Activated naive CD8-positive, alpha-beta T cell treated with anti-CD3 and anti-CD28 coated beads, Interleukin-2, amount 10 ng/mL, durations not matched to agents 7 days and 5 days (primary cell): ENCODE measurements at regions not wholly inside any gene's neighbourhood (a gene's known extent, or its start where the extent isn't known, plus 50 kb on each side); places are given as distances from the start of the nearest gene placed in this dataset.

ENCODE experiments used
- ATAC-seq: fragments of 150-1000 bp; cut with Tn5 transposase; one replicate; pipeline ENCODE4 v1.10.0; 2021; ENCODE audit warnings: low read depth, moderate library complexity
- POLR2A ChIA-PET: fragments of 350-600 bp; sonication (Branson Sonifier 250); formaldehyde crosslinking; loops from one replicate; lab custom pipeline; 2021; ENCODE audit warnings: antibody characterized with exemption; lab: Charles Lee
- DNase-seq: peaks from one replicate; pipeline ENCODE4 v3.0.0; 2021
- H3K27ac Mint-ChIP-seq: one replicate; pipeline ENCODE4 v1.8.0; 2022; ENCODE audit warnings: mild to moderate bottlenecking, mixed read lengths
- H3K27me3 Mint-ChIP-seq: one replicate; pipeline ENCODE4 v1.8.0; 2022; ENCODE audit warnings: mild to moderate bottlenecking, moderate library complexity, mixed read lengths
- H3K36me3 Mint-ChIP-seq: one replicate; pipeline ENCODE4 v1.8.0; 2021; ENCODE audit warnings: mild to moderate bottlenecking, mixed read lengths
- H3K4me1 Mint-ChIP-seq: one replicate; pipeline ENCODE4 v1.8.0; 2021; ENCODE audit warnings: mixed read lengths
- H3K4me3 Mint-ChIP-seq: one replicate; pipeline ENCODE4 v1.8.0; 2022; ENCODE audit warnings: mild to moderate bottlenecking, moderate library complexity, mixed read lengths
- H3K9me3 Mint-ChIP-seq: one replicate; pipeline ENCODE4 v1.8.0; 2021; ENCODE audit warnings: mixed read lengths

GRCh38 chr6:104638841-104639290 is 220.9 kb downstream of the HACE1 start:
- H3K9me3 Mint-ChIP-seq = no peaks in the 10 kb centered on the region

GRCh38 chr6:104633125-104633524 is 226.6 kb downstream of the HACE1 start:
- POLR2A ChIA-PET = no interaction called here
- H3K27me3 Mint-ChIP-seq = peaks cover 6% of the 10 kb centered on the region
- no peaks in the 10 kb centered on the region for H3K36me3 Mint-ChIP-seq
- no peak overlapping the region for H3K27ac Mint-ChIP-seq
- H3K4me1 Mint-ChIP-seq = no peaks in the 10 kb centered on the region
- ATAC-seq = no peak
- no peaks in the 10 kb centered on the region for H3K9me3 Mint-ChIP-seq
- no peak overlapping the region for H3K4me3 Mint-ChIP-seq
- DNase-seq = no peak

More at GRCh38 chr6:104638841-104639290, 220.9 kb downstream of the HACE1 start:
- no peak overlapping the region for H3K4me3 Mint-ChIP-seq
- peaks cover 4% of the 10 kb centered on the region for H3K4me1 Mint-ChIP-seq
- no peaks in the 10 kb centered on the region for H3K36me3 Mint-ChIP-seq
- H3K27me3 Mint-ChIP-seq = peaks cover 2% of the 10 kb centered on the region
- ATAC-seq (no peak), DNase-seq (no peak)
- POLR2A ChIA-PET = no interaction called here
- no peak overlapping the region for H3K27ac Mint-ChIP-seq

DNA sequence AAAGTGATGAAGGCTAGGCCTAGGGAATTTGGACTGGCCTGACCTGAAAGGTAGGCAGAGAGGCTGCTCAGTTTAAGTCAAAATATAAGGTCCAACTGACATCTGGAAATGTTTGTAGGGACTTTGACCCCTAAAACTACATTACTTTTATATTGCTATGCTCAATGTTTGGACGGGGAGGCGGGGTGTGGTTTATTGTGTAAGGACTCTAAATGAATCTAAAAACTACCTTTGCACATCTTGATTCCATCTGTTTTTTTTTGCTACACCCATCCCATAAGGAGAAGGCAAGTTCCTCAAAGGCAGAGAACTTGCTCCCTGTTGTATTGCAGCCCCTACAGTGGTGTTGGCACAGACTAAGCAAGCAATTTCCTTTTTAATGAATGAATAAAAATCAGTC is 227.1 kb downstream of the HACE1 start:
- no peaks in the 10 kb centered on the region for H3K9me3 Mint-ChIP-seq
- DNase-seq = no peak
- no peak for ATAC-seq
- H3K27ac Mint-ChIP-seq = no peak overlapping the region
- POLR2A ChIA-PET = no interaction called here
- H3K27me3 Mint-ChIP-seq = peaks cover 6% of the 10 kb centered on the region
- H3K36me3 Mint-ChIP-seq = no peaks in the 10 kb centered on the region
- no peaks in the 10 kb centered on the region for H3K4me1 Mint-ChIP-seq
- no peak overlapping the region for H3K4me3 Mint-ChIP-seq

- Mint-ChIP-seq H3K27ac (no peak overlapping the region), H3K4me1 (no peaks in the 10 kb centered on the region), H3K36me3 (no peaks in the 10 kb centered on the region), H3K9me3 (no peaks in the 10 kb centered on the region), H3K27me3 (peaks cover 4% of the 10 kb centered on the region), H3K4me3 (no peak overlapping the region)
- DNase-seq (no peak), ATAC-seq (no peak)
- POLR2A ChIA-PET = no interaction called here
Observed at GRCh38 chr6:104630955-104631354, 228.8 kb downstream of the HACE1 start.

DNA sequence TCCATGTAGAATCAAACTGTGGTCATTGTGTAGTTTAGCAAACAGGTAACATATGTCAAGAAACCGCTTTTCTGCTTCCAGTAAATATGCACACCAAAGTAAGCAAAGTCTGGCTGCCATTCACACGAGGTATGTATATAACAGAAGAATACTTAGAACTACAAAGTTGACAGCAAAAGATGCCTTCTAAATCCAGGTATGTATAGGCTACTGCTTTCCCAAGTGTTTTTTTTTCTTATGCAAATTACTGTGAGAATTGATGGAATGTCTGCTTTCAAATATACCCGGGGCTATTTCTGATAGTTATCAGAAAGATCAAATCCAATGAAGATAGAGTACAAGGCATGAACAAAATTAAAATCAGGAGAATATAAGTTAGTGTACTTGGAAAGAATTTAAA is 229.2 kb downstream of the HACE1 start:
- Mint-ChIP-seq H3K36me3 (no peaks in the 10 kb centered on the region), H3K9me3 (no peaks in the 10 kb centered on the region), H3K4me1 (no peaks in the 10 kb centered on the region), H3K27ac (no peak overlapping the region), H3K27me3 (peaks cover 4% of the 10 kb centered on the region), H3K4me3 (no peak overlapping the region)
- ATAC-seq = no peak
- no peak for DNase-seq
- POLR2A ChIA-PET = no interaction called here

DNA sequence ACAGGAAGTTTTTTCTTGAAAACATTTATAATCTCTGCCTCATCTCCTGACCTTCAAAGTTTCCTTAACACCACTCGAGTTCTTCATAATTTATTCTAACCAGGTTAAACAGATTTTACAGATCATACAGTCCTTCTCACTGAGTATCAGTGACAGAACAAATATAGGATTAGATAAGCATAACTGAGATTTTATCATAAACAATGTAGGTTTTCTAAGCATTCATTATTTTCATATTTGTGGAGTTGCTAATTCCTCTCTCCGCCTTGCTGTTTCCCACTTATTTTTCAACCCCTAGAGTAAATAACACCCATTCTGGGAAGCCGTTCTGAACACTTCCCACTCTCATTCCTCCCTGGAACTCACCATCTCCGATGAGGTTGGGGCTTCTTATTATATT is 229.9 kb downstream of the HACE1 start:
- no peak for DNase-seq
- no peak overlapping the region for H3K27ac Mint-ChIP-seq

GRCh38 chr6:104625536-104625935 is 234.2 kb downstream of the HACE1 start:
- ATAC-seq (no peak), DNase-seq (no peak)
- H3K4me1 Mint-ChIP-seq = peaks cover 5% of the 10 kb centered on the region
- H3K36me3 Mint-ChIP-seq = no peaks in the 10 kb centered on the region
- H3K27ac Mint-ChIP-seq = no peak overlapping the region
- H3K9me3 Mint-ChIP-seq = no peaks in the 10 kb centered on the region
- peaks cover 6% of the 10 kb centered on the region for H3K27me3 Mint-ChIP-seq
- POLR2A ChIA-PET = interaction anchor here (0.6 kb wide), 1 partner anchor 763 kb away, joined by 5 read pairs; no protein-coding TSS in a partner anchor
- H3K4me3 Mint-ChIP-seq = no peak overlapping the region

More for the DNA sequence above, 229.9 kb downstream of the HACE1 start:
- Mint-ChIP-seq H3K4me1 (no peaks in the 10 kb centered on the region), H3K4me3 (no peak overlapping the region), H3K27me3 (peaks cover 4% of the 10 kb centered on the region), H3K9me3 (no peaks in the 10 kb centered on the region), H3K36me3 (no peaks in the 10 kb centered on the region)
- no peak for ATAC-seq
- POLR2A ChIA-PET = no interaction called here

DNA sequence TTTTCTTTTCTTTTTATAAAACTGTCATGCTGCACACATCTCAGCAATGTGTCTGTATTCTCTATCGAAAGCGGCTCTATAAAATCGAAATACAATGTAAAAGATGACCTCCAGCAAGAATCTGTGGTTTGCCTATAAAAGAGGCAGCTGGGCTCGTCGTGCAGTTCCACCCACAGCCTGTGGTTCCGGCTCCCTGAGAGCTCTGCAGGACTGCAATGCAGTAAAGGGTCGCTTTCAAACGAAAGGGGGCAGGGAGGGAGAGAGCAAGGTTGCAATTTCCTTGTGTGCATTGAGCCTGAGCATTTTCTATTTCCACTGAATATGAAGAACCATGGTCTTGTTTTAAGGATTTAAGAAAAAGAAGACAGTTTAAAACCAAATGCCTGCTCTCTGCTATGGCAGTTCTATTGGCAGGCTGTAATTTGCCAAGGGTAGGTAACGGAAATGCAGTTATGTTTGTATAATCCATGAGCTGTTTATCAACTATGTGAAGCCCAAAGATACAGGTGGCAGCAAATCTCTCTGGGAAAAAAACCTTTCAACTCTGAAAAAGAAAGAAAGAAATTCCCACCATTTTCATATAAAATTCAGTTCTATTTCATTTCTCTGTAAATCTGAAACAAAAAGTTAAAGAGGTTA is 236.5 kb downstream of the HACE1 start:
- no peak overlapping the region for H3K4me3 Mint-ChIP-seq
- no peak for DNase-seq
- peaks cover 5% of the 10 kb centered on the region for H3K4me1 Mint-ChIP-seq
- peak; percentile 61 for ATAC-seq
- POLR2A ChIA-PET = no interaction called here
- H3K27me3 Mint-ChIP-seq = peaks cover 6% of the 10 kb centered on the region
- H3K9me3 Mint-ChIP-seq = no peaks in the 10 kb centered on the region
- no peaks in the 10 kb centered on the region for H3K36me3 Mint-ChIP-seq
- no peak overlapping the region for H3K27ac Mint-ChIP-seq

DNA sequence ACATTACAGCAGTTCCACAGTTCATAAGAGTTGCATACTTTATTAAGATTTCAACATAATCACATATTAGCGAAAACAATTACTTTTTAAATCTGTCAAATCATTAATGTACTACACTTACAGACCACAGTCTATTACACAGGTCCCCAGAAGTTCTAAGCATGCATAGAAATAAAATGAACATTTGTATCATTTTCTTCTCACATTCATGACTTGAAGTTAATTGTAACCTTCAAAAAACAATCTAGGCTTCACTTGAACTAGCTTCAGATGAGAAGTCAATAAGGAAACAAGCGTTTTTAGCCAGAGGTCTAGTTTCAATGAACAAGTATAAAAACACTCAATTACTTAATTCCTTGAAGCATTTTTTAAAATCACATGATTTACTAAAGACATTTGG is 238.3 kb downstream of the HACE1 start:
- Mint-ChIP-seq H3K36me3 (no peaks in the 10 kb centered on the region), H3K27me3 (peaks cover 8% of the 10 kb centered on the region), H3K4me3 (no peak overlapping the region), H3K9me3 (no peaks in the 10 kb centered on the region), H3K4me1 (peaks cover 5% of the 10 kb centered on the region), H3K27ac (no peak overlapping the region)
- ATAC-seq = no peak
- POLR2A ChIA-PET = no interaction called here
- DNase-seq = no peak

GRCh38 chr6:104617591-104617990 is 242.1 kb downstream of the HACE1 start:
- Mint-ChIP-seq H3K27me3 (peaks cover 11% of the 10 kb centered on the region), H3K4me1 (no peaks in the 10 kb centered on the region), H3K4me3 (no peak overlapping the region), H3K27ac (no peak overlapping the region), H3K9me3 (no peaks in the 10 kb centered on the region), H3K36me3 (no peaks in the 10 kb centered on the region)
- ATAC-seq = no peak
- POLR2A ChIA-PET = no interaction called here
- DNase-seq = no peak

DNA sequence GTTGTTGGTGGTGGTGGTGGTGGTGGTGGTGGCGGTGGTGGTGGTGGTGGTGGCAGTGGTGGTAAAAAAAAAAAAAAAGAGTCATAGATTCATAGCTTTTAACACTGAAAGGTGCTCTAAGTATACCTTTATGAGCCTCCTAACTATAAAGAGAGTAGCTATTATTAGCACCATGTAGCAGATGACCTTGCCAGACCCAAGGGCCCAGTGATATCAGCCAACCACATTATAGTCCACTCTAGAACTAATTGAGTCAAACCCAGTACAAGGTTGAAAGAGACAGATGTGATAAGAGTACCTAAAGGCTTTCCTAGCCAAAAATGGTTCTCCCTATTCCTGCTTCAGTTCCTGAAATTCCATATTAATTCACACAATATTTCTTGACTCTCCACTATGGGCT is 245.3 kb downstream of the HACE1 start:
- no peak overlapping the region for H3K27ac Mint-ChIP-seq
- H3K27me3 Mint-ChIP-seq = peaks cover 10% of the 10 kb centered on the region
- H3K4me3 Mint-ChIP-seq = no peak overlapping the region
- no peaks in the 10 kb centered on the region for H3K4me1 Mint-ChIP-seq
- no peak for DNase-seq
- H3K9me3 Mint-ChIP-seq = no peaks in the 10 kb centered on the region
- no peaks in the 10 kb centered on the region for H3K36me3 Mint-ChIP-seq
- POLR2A ChIA-PET = no interaction called here
- ATAC-seq = no peak

DNA sequence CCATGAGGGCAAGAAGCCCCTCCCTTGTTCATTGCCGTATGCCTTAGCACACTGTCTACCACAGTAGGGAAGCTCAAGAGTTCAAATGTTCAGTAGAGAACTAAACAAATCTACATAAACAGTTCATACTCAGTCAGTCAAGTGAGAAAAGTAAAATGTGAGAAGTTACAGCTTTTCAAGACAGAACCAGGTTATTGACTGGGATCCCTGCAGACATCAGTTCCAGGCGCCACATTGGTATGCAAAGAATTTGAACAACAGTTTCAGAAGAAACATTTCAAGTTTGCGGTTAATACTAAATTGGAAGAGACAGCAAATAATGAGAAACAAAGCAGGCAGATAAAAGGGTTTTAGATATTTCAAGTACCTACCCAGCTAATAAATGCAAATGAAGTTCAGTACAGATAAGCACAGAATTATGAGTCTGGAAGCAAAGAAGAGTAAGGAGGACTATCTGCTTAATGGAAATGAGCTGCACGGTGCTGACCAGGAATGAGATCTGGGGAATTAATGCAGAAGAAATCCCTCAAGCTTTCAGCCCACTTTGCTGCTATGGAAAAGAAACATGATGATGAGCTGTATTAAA is 246.2 kb downstream of the HACE1 start:
- POLR2A ChIA-PET = no interaction called here
- Mint-ChIP-seq H3K27ac (no peak overlapping the region), H3K4me1 (no peaks in the 10 kb centered on the region), H3K9me3 (no peaks in the 10 kb centered on the region), H3K36me3 (no peaks in the 10 kb centered on the region), H3K27me3 (peaks cover 14% of the 10 kb centered on the region), H3K4me3 (no peak overlapping the region)
- ATAC-seq (no peak), DNase-seq (no peak)

DNA sequence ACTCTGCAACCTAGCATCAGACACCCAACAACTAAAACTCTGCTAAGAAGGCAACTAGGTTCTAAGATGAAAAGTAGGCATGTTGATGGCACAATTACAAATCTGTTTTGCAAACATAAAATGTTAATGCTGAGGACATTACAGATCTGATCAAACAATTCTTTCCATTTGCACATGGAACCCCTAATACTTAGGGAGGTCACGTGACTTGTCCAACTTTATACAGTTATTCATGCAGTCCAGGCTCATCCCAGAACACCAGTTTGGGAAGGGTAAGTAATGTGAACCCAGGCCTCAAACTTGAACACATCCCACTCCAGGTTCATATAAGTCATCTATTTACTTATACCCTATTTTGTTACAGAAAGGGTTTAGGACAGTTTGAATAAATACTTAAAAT is 247.2 kb downstream of the HACE1 start:
- peaks cover 14% of the 10 kb centered on the region for H3K27me3 Mint-ChIP-seq
- H3K9me3 Mint-ChIP-seq = no peaks in the 10 kb centered on the region
- DNase-seq = no peak
- no peaks in the 10 kb centered on the region for H3K4me1 Mint-ChIP-seq
- no peaks in the 10 kb centered on the region for H3K36me3 Mint-ChIP-seq
- no peak overlapping the region for H3K4me3 Mint-ChIP-seq
- POLR2A ChIA-PET = no interaction called here
- no peak overlapping the region for H3K27ac Mint-ChIP-seq
- ATAC-seq = no peak

GRCh38 chr6:104608101-104608500 is 251.6 kb downstream of the HACE1 start:
- Mint-ChIP-seq H3K4me3 (no peak overlapping the region), H3K27me3 (peaks cover 6% of the 10 kb centered on the region), H3K4me1 (peaks cover 4% of the 10 kb centered on the region), H3K27ac (no peak overlapping the region), H3K36me3 (no peaks in the 10 kb centered on the region), H3K9me3 (no peaks in the 10 kb centered on the region)
- POLR2A ChIA-PET = no interaction called here
- ATAC-seq (no peak), DNase-seq (no peak)
